PC-3 (cell line): ENCODE measurements at regions not wholly inside any gene's neighbourhood (a gene's known extent, or its start where the extent isn't known, plus 50 kb on each side); places are given as distances from the start of the nearest gene placed in this dataset.

Source experiments
- ATAC-seq: fragments of 200-7000 bp; cut with Tn5 transposase; 2 replicates; pipeline ENCODE4 v1.9.1; 2020; ENCODE audit warnings: mild to moderate bottlenecking, moderate library complexity
- BruUV-seq: library from RNA; stranded (reverse); fragments of 400-500 nt; replicated peaks from 2 replicates; lab custom pipeline; 2021; lab: Mats Ljungman, UMichigan
- CTCF ChIA-PET: fragments of 300-600 bp; sonication (Branson Sonifier 250); formaldehyde crosslinking; loops from one replicate; lab custom pipeline; 2022; ENCODE audit warnings: antibody characterized with exemption; lab: Charles Lee
- POLR2A ChIA-PET: fragments of 300-600 bp; sonication (Branson Sonifier 250); formaldehyde crosslinking; loops from one replicate; lab custom pipeline; 2022; ENCODE audit warnings: antibody characterized with exemption; ENCODE audit not compliant: unreplicated experiment; lab: Charles Lee
- DNase-seq: peaks from one replicate; pipeline ENCODE4 v3.0.0-alpha.2; 2015
- H2AFZ ChIP-seq: fragments of 300-600 bp; sonication (generic); 2 replicates; pipeline ENCODE4 v1.6.0; 2016; ENCODE audit warnings: antibody characterized with exemption, low read length
- H3F3A ChIP-seq: fragments of 300-600 bp; sonication (generic); one replicate; pipeline ENCODE4 v1.6.0; 2017; ENCODE audit warnings: antibody characterized with exemption, low read length, control low read depth, mild to moderate bottlenecking; ENCODE audit not compliant: unreplicated experiment
- H3K27ac ChIP-seq: fragments of 300-600 bp; sonication (generic); 2 replicates; pipeline ENCODE4 v1.5.1; 2016; ENCODE audit warnings: mild to moderate bottlenecking, low read length
- H3K27me3 ChIP-seq: fragments of 300-600 bp; sonication (generic); 2 replicates; pipeline ENCODE4 v1.6.1; 2016; ENCODE audit warnings: low read length, mixed read lengths
- H3K36me3 ChIP-seq: fragments of 300-600 bp; sonication (generic); 2 replicates; pipeline ENCODE4 v1.6.1; 2016; ENCODE audit warnings: low read depth, mixed run types, low read length, mixed read lengths
- H3K4me1 ChIP-seq: fragments of 300-600 bp; sonication (generic); 2 replicates; pipeline ENCODE4 v1.5.1; 2016; ENCODE audit warnings: low read length; ENCODE audit not compliant: insufficient read depth
- H3K4me2 ChIP-seq: fragments of 300-600 bp; sonication (generic); 2 replicates; pipeline ENCODE4 v1.6.0; 2016; ENCODE audit warnings: low read length
- H3K4me3 ChIP-seq: fragments of 300-600 bp; sonication (generic); 2 replicates; pipeline ENCODE4 v1.5.1; 2016; ENCODE audit warnings: mild to moderate bottlenecking, low read length, mixed read lengths
- H3K79me2 ChIP-seq: fragments of 300-600 bp; sonication (generic); 2 replicates; pipeline ENCODE4 v1.6.1; 2017; ENCODE audit warnings: low read length, mixed read lengths
- H3K9ac ChIP-seq: fragments of 300-600 bp; sonication (generic); 2 replicates; pipeline ENCODE4 v1.6.0; 2016; ENCODE audit warnings: mild to moderate bottlenecking, low read length
- H3K9me2 ChIP-seq: fragments of 300-600 bp; sonication (generic); replicated peaks from 2 replicates; pipeline ENCODE4 v1.6.1; 2016; ENCODE audit warnings: mixed run types, low read length, mixed read lengths
- H3K9me3 ChIP-seq: fragments of 300-600 bp; sonication (generic); 2 replicates; pipeline ENCODE4 v1.6.1; 2016; ENCODE audit warnings: low read length, mixed read lengths
- H4K20me1 ChIP-seq: fragments of 300-600 bp; sonication (generic); 2 replicates; pipeline ENCODE4 v1.6.1; 2016; ENCODE audit warnings: low read length, mixed read lengths
- EZH2 ChIP-seq: fragments of 300-600 bp; sonication (generic); IDR thresholded peaks from one replicate; pipeline ENCODE4 v1.6.1; 2017; ENCODE audit warnings: antibody characterized with exemption, mild to moderate bottlenecking, low read length; ENCODE audit not compliant: unreplicated experiment
- EZH2phosphoT487 ChIP-seq: fragments of 300-600 bp; sonication (generic); IDR thresholded peaks from 2 replicates; pipeline ENCODE4 v1.6.1; 2018; ENCODE audit warnings: mild to moderate bottlenecking, antibody characterized with exemption, low read length, borderline replicate concordance
- intact Hi-C: fragments of 100-400 bp; cut with micrococcal nuclease; formaldehyde crosslinking; loops from 2 replicates; pipeline ENCODE4 v1.9.0; 2023
- TF ChIP-seq, protein P1 (sequence below): fragments of 300-600 bp; sonication (generic); conservative IDR thresholded peaks from 2 replicates; pipeline ENCODE4 v1.5.1; 2017; ENCODE audit warnings: antibody characterized with exemption, low read depth, mild to moderate bottlenecking, low read length

DNA sequence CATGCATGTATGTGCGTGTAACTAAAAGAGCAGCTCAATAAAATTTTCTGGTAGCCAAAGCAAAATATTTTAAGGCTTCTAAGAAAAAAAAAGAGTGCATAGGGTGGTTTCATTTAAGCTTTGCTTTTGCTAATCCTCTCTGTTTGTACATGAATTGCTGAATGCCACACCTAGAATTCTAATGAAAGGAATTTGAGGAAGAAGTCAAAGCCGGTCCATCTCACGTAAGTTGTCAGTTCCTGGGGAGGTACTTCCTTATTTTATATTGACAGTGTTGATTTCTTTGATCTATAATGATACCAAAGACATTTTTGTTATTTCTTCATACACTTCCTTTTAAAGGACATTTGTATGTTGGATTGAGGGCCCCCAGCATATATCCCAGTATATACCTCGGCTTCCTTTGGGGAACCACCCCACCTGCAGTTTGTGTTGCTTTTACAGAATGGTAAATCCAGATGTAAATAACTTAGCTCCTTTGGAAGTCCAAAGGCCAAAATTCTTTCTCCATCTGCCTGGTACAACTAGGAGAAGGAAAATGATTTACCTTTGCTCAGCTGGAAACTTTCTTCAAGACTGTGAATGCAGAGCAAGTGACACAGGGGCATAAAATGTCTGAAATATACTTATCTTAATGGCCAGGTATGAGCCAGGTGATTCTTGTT, 420.9 kb upstream of the ATP2B1 start:
- no peaks in the 10 kb centered on the region for H3K27me3 ChIP-seq
- no peaks in the 10 kb centered on the region for H4K20me1 ChIP-seq
- TF ChIP-seq, protein P1, sequence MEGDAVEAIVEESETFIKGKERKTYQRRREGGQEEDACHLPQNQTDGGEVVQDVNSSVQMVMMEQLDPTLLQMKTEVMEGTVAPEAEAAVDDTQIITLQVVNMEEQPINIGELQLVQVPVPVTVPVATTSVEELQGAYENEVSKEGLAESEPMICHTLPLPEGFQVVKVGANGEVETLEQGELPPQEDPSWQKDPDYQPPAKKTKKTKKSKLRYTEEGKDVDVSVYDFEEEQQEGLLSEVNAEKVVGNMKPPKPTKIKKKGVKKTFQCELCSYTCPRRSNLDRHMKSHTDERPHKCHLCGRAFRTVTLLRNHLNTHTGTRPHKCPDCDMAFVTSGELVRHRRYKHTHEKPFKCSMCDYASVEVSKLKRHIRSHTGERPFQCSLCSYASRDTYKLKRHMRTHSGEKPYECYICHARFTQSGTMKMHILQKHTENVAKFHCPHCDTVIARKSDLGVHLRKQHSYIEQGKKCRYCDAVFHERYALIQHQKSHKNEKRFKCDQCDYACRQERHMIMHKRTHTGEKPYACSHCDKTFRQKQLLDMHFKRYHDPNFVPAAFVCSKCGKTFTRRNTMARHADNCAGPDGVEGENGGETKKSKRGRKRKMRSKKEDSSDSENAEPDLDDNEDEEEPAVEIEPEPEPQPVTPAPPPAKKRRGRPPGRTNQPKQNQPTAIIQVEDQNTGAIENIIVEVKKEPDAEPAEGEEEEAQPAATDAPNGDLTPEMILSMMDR: no peak
- TF ChIP-seq EZH2 (no peak), EZH2phosphoT487 (no peak)
- H3K4me1 ChIP-seq: peaks cover 14% of the 10 kb centered on the region
- H3F3A ChIP-seq: no peaks in the 10 kb centered on the region
- ChIA-PET POLR2A (no interaction called here), CTCF (no interaction called here)
- ATAC-seq (no peak), DNase-seq (no peak)
- no peaks in the 10 kb centered on the region for H3K79me2 ChIP-seq
- no peak overlapping the region for H3K27ac ChIP-seq
- no peaks in the 10 kb centered on the region for H3K36me3 ChIP-seq
- no peak overlapping the region for H3K4me2 ChIP-seq
- H3K9ac ChIP-seq: no peak overlapping the region
- no peak overlapping the region for H3K4me3 ChIP-seq
- BruUV-seq: no TSS peak
- no peaks in the 10 kb centered on the region for H3K9me2 ChIP-seq
- no peak overlapping the region for H2AFZ ChIP-seq
- intact Hi-C loops: loop anchor here (10.0 kb wide), 1 partner anchor 115 kb away; no protein-coding TSS in a partner anchor
- H3K9me3 ChIP-seq: no peaks in the 10 kb centered on the region

DNA sequence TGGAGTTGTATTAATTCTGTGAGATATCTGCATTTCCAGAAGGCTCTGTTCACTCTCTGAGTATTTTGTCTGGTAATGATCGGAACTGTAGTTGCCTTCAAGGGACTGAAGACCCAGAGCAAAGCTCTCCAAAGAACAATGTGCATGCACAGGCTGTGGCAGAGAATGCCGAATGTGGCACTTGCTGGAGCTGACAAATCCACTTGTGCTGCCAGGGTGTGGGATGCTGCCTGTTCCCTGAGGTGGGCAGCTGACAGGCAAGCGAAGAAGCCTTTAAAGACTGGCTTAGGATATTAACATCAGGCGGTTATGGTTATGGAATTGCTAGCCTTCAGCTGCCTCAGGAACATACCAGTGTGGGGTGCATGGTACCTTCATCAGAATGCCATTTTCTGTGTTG, 419.9 kb upstream of the ATP2B1 start:
- ATAC-seq (no peak), DNase-seq (no peak)
- H4K20me1 ChIP-seq: no peaks in the 10 kb centered on the region
- H3F3A ChIP-seq: no peaks in the 10 kb centered on the region
- H3K79me2 ChIP-seq: no peaks in the 10 kb centered on the region
- H3K4me2 ChIP-seq: no peak overlapping the region
- TF ChIP-seq, protein P1: no peak
- no peak for TF ChIP-seq EZH2phosphoT487
- no peak for TF ChIP-seq EZH2
- H3K9me2 ChIP-seq: no peaks in the 10 kb centered on the region
- BruUV-seq: no TSS peak
- H3K27ac ChIP-seq: no peak overlapping the region
- H3K4me1 ChIP-seq: peaks cover 23% of the 10 kb centered on the region
- no peaks in the 10 kb centered on the region for H3K36me3 ChIP-seq
- no peaks in the 10 kb centered on the region for H3K27me3 ChIP-seq
- no peak overlapping the region for H3K4me3 ChIP-seq
- CTCF ChIA-PET: no interaction called here
- POLR2A ChIA-PET: no interaction called here
- intact Hi-C loops: loop anchor here (10.0 kb wide), 1 partner anchor 116 kb away; no protein-coding TSS in a partner anchor
- H3K9me3 ChIP-seq: no peaks in the 10 kb centered on the region
- H3K9ac ChIP-seq: no peak overlapping the region
- no peak overlapping the region for H2AFZ ChIP-seq

DNA sequence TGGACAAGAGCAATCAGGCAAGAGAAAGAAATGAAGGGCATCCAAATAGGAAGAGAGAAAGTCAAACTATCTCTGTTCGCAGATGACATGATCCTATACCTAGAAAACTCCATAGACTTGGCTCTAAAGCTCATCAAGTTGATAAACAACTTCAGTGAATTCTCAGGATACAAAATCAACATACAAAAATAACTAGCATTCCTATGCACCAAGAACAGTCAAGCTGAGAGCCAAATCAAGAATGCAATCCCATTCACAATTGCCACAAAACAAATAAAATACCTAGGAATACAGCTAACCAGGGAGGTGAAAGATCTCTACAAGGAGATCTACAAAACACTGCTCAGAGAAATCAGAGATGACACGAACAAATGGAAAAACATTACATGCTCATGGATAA, 417.5 kb upstream of the ATP2B1 start:
- Histone ChIP-seq H3K27ac (no peak overlapping the region), H3K9me3 (no peaks in the 10 kb centered on the region), H3K27me3 (no peaks in the 10 kb centered on the region), H3K79me2 (no peaks in the 10 kb centered on the region), H3K4me2 (no peak overlapping the region), H3K9ac (no peak overlapping the region), H3K36me3 (peaks cover 1% of the 10 kb centered on the region; the same call in 1 of the 2 replicates), H3K4me3 (no peak overlapping the region), H4K20me1 (no peaks in the 10 kb centered on the region), H3F3A (no peaks in the 10 kb centered on the region), H3K9me2 (no peaks in the 10 kb centered on the region), H3K4me1 (peaks cover 25% of the 10 kb centered on the region), H2AFZ (no peak overlapping the region)
- intact Hi-C loops: loop anchor here (10.0 kb wide), 1 partner anchor 119 kb away; no protein-coding TSS in a partner anchor
- DNase-seq (peak; percentile 52), ATAC-seq (no peak)
- ChIA-PET CTCF (interaction anchor here (0.7 kb wide), 1 partner anchor 299 kb away, joined by 3 read pairs; no protein-coding TSS in a partner anchor), POLR2A (no interaction called here)
- BruUV-seq: no TSS peak
- TF ChIP-seq, protein P1: no peak
- no peak for TF ChIP-seq EZH2phosphoT487
- TF ChIP-seq EZH2: no peak
